Muscle layer of duodenum (tissue), 2 donors: ENCODE measurements at regions not wholly inside any gene's neighbourhood (a gene's known extent, or its start where the extent isn't known, plus 50 kb on each side); places are given as distances from the start of the nearest gene placed in this dataset.

Source experiments
- H3K27ac ChIP-seq: one replicate; pipeline ENCODE4 v1.7.0; 2013; ENCODE audit warnings: mild to moderate bottlenecking, low read length
- H3K27me3 ChIP-seq: one replicate; pipeline ENCODE4 v1.7.0; 2013; ENCODE audit warnings: low read depth, mild to moderate bottlenecking, control low read depth, low read length
- H3K36me3 ChIP-seq, 2 donors: one replicate each; pipeline ENCODE4 v1.7.0; 2013; ENCODE audit warnings: low read length in 2 of 2, control low read depth in 1 of 2, mild to moderate bottlenecking in 1 of 2; ENCODE audit not compliant: insufficient read depth in 2 of 2, control insufficient read depth in 1 of 2
- H3K4me1 ChIP-seq, 2 donors: one replicate each; pipeline ENCODE4 v1.7.0; 2013; ENCODE audit warnings: low read length in 2 of 2, mild to moderate bottlenecking in 2 of 2, control low read depth in 1 of 2, moderate library complexity in 1 of 2; ENCODE audit not compliant: insufficient read depth in 2 of 2, control insufficient read depth in 1 of 2
- H3K4me3 ChIP-seq, 2 donors: one replicate each; pipeline ENCODE4 v1.7.0; 2013; ENCODE audit warnings: low read length in 2 of 2, low read depth in 1 of 2, mild to moderate bottlenecking in 1 of 2
- H3K9me3 ChIP-seq, 2 donors: one replicate each; pipeline ENCODE4 v1.7.0; 2013; ENCODE audit warnings: low read length in 2 of 2, control low read depth in 1 of 2, mild to moderate bottlenecking in 1 of 2; ENCODE audit not compliant: control insufficient read depth in 1 of 2
- donor health status: healthy.

- no peaks in the 10 kb centered on the region for H3K27me3 ChIP-seq
- H3K27ac ChIP-seq, result no peak overlapping the region
- peaks cover 0 to 7% of the 10 kb centered on the region in 2 donors for H3K4me1 ChIP-seq
- H3K36me3 ChIP-seq, result no peaks in the 10 kb centered on the region
- no peak overlapping the region for H3K4me3 ChIP-seq
- no peaks in the 10 kb centered on the region for H3K9me3 ChIP-seq
Observed at GRCh38 chr22:44429941-44430587, 68.0 kb downstream of the RTL6 start.

- H3K4me1 ChIP-seq, result peaks cover 0 to 15% of the 10 kb centered on the region in 2 donors
- no peaks in the 10 kb centered on the region for H3K9me3 ChIP-seq
- H3K27me3 ChIP-seq, result no peaks in the 10 kb centered on the region
- no peak overlapping the region for H3K4me3 ChIP-seq
- H3K27ac ChIP-seq, result no peak overlapping the region
- no peaks in the 10 kb centered on the region for H3K36me3 ChIP-seq
Observed at GRCh38 chr22:44428941-44429830, 68.8 kb downstream of the RTL6 start.

- Histone ChIP-seq H3K36me3 (no peaks in the 10 kb centered on the region), H3K27ac (no peak overlapping the region), H3K9me3 (no peaks in the 10 kb centered on the region), H3K4me3 (no peak overlapping the region), H3K4me1 (peaks cover 0 to 19% of the 10 kb centered on the region in 2 donors), H3K27me3 (no peaks in the 10 kb centered on the region)
Observed at GRCh38 chr22:44427611-44428470, 70.2 kb downstream of the RTL6 start.

GRCh38 chr22:44426981-44427380 is 71.1 kb downstream of the RTL6 start:
- no peaks in the 10 kb centered on the region for H3K27me3 ChIP-seq
- no peak overlapping the region for H3K27ac ChIP-seq

GRCh38 chr22:44425694-44426045 is 72.4 kb downstream of the RTL6 start:
- no peaks in the 10 kb centered on the region for H3K27me3 ChIP-seq
- H3K4me1 ChIP-seq, result peaks cover 0 to 19% of the 10 kb centered on the region in 2 donors
- H3K36me3 ChIP-seq, result no peaks in the 10 kb centered on the region
- no peak overlapping the region for H3K4me3 ChIP-seq
- H3K27ac ChIP-seq, result no peak overlapping the region
- no peaks in the 10 kb centered on the region for H3K9me3 ChIP-seq

More at GRCh38 chr22:44426981-44427380, 71.1 kb downstream of the RTL6 start:
- no peaks in the 10 kb centered on the region for H3K9me3 ChIP-seq
- H3K4me1 ChIP-seq, result peaks cover 0 to 19% of the 10 kb centered on the region in 2 donors
- H3K36me3 ChIP-seq, result no peaks in the 10 kb centered on the region
- no peak overlapping the region for H3K4me3 ChIP-seq

GRCh38 chr22:44424867-44425693 is 73.0 kb downstream of the RTL6 start:
- peaks cover 0 to 19% of the 10 kb centered on the region in 2 donors for H3K4me1 ChIP-seq
- H3K36me3 ChIP-seq, result no peaks in the 10 kb centered on the region
- H3K4me3 ChIP-seq, result no peak overlapping the region
- no peak overlapping the region for H3K27ac ChIP-seq
- no peaks in the 10 kb centered on the region for H3K27me3 ChIP-seq
- no peaks in the 10 kb centered on the region for H3K9me3 ChIP-seq

GRCh38 chr22:44424359-44424682 is 73.7 kb downstream of the RTL6 start:
- Histone ChIP-seq H3K4me1 (peaks cover 0 to 19% of the 10 kb centered on the region in 2 donors), H3K36me3 (no peaks in the 10 kb centered on the region), H3K27me3 (no peaks in the 10 kb centered on the region), H3K9me3 (peaks cover 5 to 6% of the 10 kb centered on the region in 2 donors), H3K4me3 (no peak overlapping the region), H3K27ac (no peak overlapping the region)

- H3K36me3 ChIP-seq, result no peaks in the 10 kb centered on the region
- H3K27ac ChIP-seq, result no peak overlapping the region
- H3K27me3 ChIP-seq, result no peaks in the 10 kb centered on the region
- H3K4me1 ChIP-seq, result peaks cover 0 to 19% of the 10 kb centered on the region in 2 donors
- no peak overlapping the region for H3K4me3 ChIP-seq
- H3K9me3 ChIP-seq, result peaks cover 5 to 7% of the 10 kb centered on the region in 2 donors
Observed at GRCh38 chr22:44423556-44424358, 74.3 kb downstream of the RTL6 start.

GRCh38 chr22:44422746-44423380 is 75.2 kb downstream of the RTL6 start:
- H3K36me3 ChIP-seq, result no peaks in the 10 kb centered on the region
- peaks cover 5 to 7% of the 10 kb centered on the region in 2 donors for H3K9me3 ChIP-seq
- no peak overlapping the region for H3K27ac ChIP-seq
- no peak overlapping the region for H3K4me3 ChIP-seq
- H3K4me1 ChIP-seq, result peaks cover 0 to 16% of the 10 kb centered on the region in 2 donors
- H3K27me3 ChIP-seq, result no peaks in the 10 kb centered on the region

GRCh38 chr22:44419429-44419828 is 78.6 kb downstream of the RTL6 start:
- H3K27ac ChIP-seq, result no peak overlapping the region
- H3K36me3 ChIP-seq, result no peaks in the 10 kb centered on the region
- H3K27me3 ChIP-seq, result no peaks in the 10 kb centered on the region
- peaks cover 5 to 7% of the 10 kb centered on the region in 2 donors for H3K9me3 ChIP-seq
- H3K4me1 ChIP-seq, result peaks cover 0 to 6% of the 10 kb centered on the region in 2 donors
- no peak overlapping the region for H3K4me3 ChIP-seq
